K562 (cell line): ENCODE measurements at regions not wholly inside any gene's neighbourhood (a gene's known extent, or its start where the extent isn't known, plus 50 kb on each side); places are given as distances from the start of the nearest gene placed in this dataset.

Experiments used
- JUN ChIP-seq, 2 experiments: sonication (generic) in 1 of 2; formaldehyde crosslinking in 1 of 2; IDR thresholded peaks; 2 replicates each; pipeline versions ENCODE4 v1.6.1 to v1.8.0; 2012 to 2022; ENCODE audit warnings: borderline replicate concordance in 2 of 2, mild to moderate bottlenecking in 2 of 2, improper control_type of control experiment in 1 of 2, low read depth in 1 of 2, low read length in 1 of 2, missing genetic modification reagents in 1 of 2
- NR4A1 ChIP-seq, 2 experiments: fragments of 250-450 bp in 1 of 2; fragments of 450-650 bp in 1 of 2; sonication (Bioruptor Pico) in 1 of 2; IDR thresholded peaks; 2 replicates each; pipeline versions ENCODE4 v1.4.0 to v1.6.1; 2016 to 2020; ENCODE audit warnings: mild to moderate bottlenecking in 2 of 2, missing compliant biosample characterization in 1 of 2, missing genetic modification characterization in 1 of 2, moderate library complexity in 1 of 2
- RAD21 ChIP-seq, 2 experiments: fragments of 250-450 bp in 1 of 2; fragments of 450-650 bp in 1 of 2; sonication (Bioruptor Pico) in 1 of 2; formaldehyde crosslinking in 1 of 2; IDR thresholded peaks in 1 of 2; conservative IDR thresholded peaks in 1 of 2; 2 replicates each; pipeline versions ENCODE4 v1.4.0 to v1.8.0; 2020 to 2022; ENCODE audit warnings: mild to moderate bottlenecking in 2 of 2, moderate library complexity in 1 of 2
- SIN3B ChIP-seq: fragments of 450-650 bp; IDR thresholded peaks from 2 replicates; pipeline ENCODE4 v1.6.1; 2017; ENCODE audit warnings: low read depth, mild to moderate bottlenecking, moderate library complexity
- SRF ChIP-seq, 2 experiments: fragments of 250-450, 450-650 bp in 1 of 2; sonication (Bioruptor Pico) in 1 of 2; sonication (generic) in 1 of 2; formaldehyde crosslinking; IDR thresholded peaks; 2 replicates each; pipeline versions ENCODE4 v1.5.0 to v1.5.1; 2020 to 2022; ENCODE audit warnings: mild to moderate bottlenecking in 1 of 2, missing genetic modification reagents in 1 of 2
- TAF15 ChIP-seq: fragments of 200-400 bp; formaldehyde crosslinking; IDR thresholded peaks from 2 replicates; pipeline ENCODE4 v1.6.1; 2017; ENCODE audit warnings: mild to moderate bottlenecking, low read depth, low read length, moderate library complexity
- TF ChIP-seq, protein P1 (sequence below): sonication (generic); formaldehyde crosslinking; IDR thresholded peaks from 2 replicates; pipeline ENCODE4 v1.8.1; 2022; ENCODE audit warnings: missing genetic modification reagents
- TF ChIP-seq, protein P2 (sequence below), 3 experiments: IDR thresholded peaks in 2 of 3; conservative IDR thresholded peaks in 1 of 3; 2 replicates each; pipeline ENCODE4 v1.5.1; 2011 to 2012; ENCODE audit warnings: low read length in 3 of 3, mild to moderate bottlenecking in 3 of 3, control low read depth in 2 of 3, improper control_type of control experiment in 1 of 3, inconsistent platforms in 1 of 3, low read depth in 1 of 3, mixed read lengths in 1 of 3, moderate library complexity in 1 of 3; ENCODE audit not compliant: insufficient read depth in 2 of 3
- TF ChIP-seq, protein P3 (sequence below): fragments of 250-450 bp; sonication (Bioruptor Pico); IDR thresholded peaks from 2 replicates; pipeline ENCODE4 v1.9.0; 2021; ENCODE audit warnings: mild to moderate bottlenecking, inconsistent platforms

DNA sequence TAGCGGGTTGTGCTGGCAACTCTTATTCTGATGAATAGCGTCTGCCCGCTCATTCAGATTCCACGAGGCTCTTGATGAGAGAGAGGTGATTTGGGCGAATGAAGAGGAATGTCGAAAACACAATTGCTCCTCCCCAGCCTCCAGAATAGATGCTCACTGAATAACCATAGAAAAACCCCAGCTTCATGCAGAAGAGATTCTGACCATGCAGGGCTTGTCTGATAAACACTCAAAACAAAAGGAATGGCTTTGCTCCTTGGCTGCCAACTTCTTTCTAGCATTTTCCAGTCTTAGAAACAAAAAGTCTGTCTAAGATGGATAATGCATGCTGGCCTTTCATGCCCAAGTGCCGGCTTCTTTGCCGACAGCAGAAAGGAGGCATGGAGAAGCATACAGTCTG lies 569.5 kb downstream of the MN1 start:
- TF ChIP-seq RAD21 (CRISPR knock-in tag; conservative IDR thresholded peaks at IDR 0.05 in 1 of 2, IDR thresholded peaks at IDR 0.05 in 1 of 2) (no peak), NR4A1 (CRISPR knock-in tag; IDR thresholded peaks at IDR 0.05) (no peak), NR4A1 (tag; IDR thresholded peaks at IDR 0.05) (no peak), TAF15 (no peak), SIN3B (no peak), JUN (IDR thresholded peaks at IDR 0.05; ENCODE audit: borderline replicate concordance, low read depth, low read length) (no peak), JUN (CRISPR knock-in tag; IDR thresholded peaks at IDR 0.05; ENCODE audit: borderline replicate concordance) (no peak), SRF (CRISPR knock-in tag; IDR thresholded peaks at IDR 0.05) (no peak)
- TF ChIP-seq, protein P1, sequence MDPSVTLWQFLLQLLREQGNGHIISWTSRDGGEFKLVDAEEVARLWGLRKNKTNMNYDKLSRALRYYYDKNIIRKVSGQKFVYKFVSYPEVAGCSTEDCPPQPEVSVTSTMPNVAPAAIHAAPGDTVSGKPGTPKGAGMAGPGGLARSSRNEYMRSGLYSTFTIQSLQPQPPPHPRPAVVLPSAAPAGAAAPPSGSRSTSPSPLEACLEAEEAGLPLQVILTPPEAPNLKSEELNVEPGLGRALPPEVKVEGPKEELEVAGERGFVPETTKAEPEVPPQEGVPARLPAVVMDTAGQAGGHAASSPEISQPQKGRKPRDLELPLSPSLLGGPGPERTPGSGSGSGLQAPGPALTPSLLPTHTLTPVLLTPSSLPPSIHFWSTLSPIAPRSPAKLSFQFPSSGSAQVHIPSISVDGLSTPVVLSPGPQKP (CRISPR knock-in tag) = no peak
- TF ChIP-seq, protein P2, sequence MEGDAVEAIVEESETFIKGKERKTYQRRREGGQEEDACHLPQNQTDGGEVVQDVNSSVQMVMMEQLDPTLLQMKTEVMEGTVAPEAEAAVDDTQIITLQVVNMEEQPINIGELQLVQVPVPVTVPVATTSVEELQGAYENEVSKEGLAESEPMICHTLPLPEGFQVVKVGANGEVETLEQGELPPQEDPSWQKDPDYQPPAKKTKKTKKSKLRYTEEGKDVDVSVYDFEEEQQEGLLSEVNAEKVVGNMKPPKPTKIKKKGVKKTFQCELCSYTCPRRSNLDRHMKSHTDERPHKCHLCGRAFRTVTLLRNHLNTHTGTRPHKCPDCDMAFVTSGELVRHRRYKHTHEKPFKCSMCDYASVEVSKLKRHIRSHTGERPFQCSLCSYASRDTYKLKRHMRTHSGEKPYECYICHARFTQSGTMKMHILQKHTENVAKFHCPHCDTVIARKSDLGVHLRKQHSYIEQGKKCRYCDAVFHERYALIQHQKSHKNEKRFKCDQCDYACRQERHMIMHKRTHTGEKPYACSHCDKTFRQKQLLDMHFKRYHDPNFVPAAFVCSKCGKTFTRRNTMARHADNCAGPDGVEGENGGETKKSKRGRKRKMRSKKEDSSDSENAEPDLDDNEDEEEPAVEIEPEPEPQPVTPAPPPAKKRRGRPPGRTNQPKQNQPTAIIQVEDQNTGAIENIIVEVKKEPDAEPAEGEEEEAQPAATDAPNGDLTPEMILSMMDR (IDR thresholded peaks at IDR 0.05 in 2 of 3, conservative IDR thresholded peaks at IDR 0.05 in 1 of 3; ENCODE audit: insufficient read depth in 2 of 3, low read depth in 1 of 3, low read length in 3 of 3) = no peak
- TF ChIP-seq, protein P3, sequence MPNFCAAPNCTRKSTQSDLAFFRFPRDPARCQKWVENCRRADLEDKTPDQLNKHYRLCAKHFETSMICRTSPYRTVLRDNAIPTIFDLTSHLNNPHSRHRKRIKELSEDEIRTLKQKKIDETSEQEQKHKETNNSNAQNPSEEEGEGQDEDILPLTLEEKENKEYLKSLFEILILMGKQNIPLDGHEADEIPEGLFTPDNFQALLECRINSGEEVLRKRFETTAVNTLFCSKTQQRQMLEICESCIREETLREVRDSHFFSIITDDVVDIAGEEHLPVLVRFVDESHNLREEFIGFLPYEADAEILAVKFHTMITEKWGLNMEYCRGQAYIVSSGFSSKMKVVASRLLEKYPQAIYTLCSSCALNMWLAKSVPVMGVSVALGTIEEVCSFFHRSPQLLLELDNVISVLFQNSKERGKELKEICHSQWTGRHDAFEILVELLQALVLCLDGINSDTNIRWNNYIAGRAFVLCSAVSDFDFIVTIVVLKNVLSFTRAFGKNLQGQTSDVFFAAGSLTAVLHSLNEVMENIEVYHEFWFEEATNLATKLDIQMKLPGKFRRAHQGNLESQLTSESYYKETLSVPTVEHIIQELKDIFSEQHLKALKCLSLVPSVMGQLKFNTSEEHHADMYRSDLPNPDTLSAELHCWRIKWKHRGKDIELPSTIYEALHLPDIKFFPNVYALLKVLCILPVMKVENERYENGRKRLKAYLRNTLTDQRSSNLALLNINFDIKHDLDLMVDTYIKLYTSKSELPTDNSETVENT (CRISPR knock-in tag) = no peak
